CD4-positive, alpha-beta T cell treated with Interferon gamma for 1 hour (primary cell): ENCODE measurements at regions not wholly inside any gene's neighbourhood (a gene's known extent, or its start where the extent isn't known, plus 50 kb on each side); places are given as distances from the start of the nearest gene placed in this dataset.

Experiments
- DNase-seq: peaks from one replicate; pipeline ENCODE4 v3.0.0-alpha.2; 2020

DNA sequence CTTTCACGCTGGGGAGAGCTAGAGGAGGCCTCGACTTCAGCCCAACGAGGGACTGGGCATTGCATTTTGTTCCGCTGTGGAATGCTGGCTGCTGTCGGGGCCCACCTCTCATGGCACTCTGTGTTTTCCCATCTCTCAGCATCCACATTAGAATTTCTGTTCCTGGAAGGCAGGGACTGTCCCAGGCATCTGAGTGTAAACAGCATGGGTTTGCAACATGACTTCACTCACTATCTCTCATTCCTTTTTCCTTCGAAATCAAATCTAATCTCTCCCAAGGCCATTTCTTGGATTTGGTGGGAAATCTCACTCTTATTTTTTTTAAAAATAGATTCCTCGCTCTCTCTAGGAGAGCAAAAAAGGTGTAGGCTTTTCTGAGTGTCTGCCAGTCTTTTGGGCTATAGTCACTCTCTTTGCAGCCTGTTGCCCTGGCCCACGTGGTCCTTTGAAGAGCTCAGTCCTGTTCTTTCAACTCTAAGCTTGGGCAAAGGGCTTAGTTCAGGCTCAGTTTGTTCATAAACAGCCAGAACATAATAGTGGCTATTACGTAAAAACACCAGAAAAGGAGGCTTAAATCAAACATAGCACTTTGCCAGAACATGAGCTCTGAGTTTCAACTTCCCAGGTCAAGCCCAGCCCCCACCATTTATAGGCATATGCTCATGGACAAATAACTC is 284.6 kb upstream of the ZFP64 start:
- no peak for DNase-seq

DNA sequence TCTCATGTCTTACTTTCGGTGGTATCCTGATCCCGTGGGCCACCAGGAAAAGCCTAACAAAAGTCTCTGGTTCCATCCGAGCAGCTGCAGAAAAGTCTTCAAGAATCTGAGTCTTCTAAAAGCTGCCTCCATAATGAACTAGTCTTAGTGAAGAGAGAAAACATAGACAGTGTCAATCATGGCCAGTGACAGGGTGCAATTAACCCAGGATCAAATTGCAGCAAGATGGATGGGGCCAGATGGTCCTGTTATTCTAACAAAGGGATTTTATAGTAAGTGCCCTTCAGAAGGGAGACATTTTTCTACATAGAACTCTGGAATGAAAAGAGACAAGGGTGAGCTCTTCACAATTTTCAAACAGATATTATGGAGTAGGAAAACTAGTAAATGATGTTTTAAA is 281.6 kb upstream of the ZFP64 start:
- DNase-seq, result no peak

DNA sequence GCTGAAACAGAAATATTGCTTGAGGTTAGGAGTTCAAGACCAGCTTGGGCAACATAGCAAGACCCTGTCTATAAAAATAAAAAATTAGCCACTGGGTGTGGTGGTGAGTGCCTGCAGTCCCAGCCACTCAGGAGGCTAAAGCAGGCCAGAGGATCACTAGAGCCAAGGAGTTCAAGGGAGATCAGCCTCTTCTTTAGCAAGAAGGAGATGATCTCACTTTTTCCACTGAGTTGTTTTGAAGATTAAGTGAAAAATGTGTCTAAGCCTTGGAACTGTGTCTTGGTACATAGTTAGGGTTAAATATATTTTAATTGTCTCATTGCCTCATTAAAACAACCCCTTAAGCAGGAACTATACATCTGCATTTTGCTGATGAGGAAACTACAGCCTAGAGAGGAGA is 279.0 kb upstream of the ZFP64 start:
- no peak for DNase-seq

DNA sequence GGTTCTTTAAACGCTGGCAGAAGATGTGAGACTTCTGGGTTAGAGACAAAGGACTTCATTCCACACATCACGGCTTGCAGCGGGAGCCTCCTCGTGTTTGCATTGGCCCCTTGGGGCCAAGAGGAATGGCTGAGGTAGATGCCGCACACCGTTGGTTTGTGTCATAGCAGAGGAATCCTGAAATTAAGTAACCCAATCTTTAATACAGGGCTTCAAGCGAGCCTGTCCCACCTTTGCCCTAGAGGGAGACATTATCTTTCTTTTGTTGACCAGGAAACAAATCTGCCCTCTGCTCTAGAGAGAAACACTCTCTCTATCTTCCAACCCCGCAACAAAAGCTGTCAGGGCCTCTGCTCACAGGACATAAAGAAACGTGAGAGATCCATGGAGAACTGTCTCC is 277.5 kb upstream of the ZFP64 start:
- no peak for DNase-seq

DNA sequence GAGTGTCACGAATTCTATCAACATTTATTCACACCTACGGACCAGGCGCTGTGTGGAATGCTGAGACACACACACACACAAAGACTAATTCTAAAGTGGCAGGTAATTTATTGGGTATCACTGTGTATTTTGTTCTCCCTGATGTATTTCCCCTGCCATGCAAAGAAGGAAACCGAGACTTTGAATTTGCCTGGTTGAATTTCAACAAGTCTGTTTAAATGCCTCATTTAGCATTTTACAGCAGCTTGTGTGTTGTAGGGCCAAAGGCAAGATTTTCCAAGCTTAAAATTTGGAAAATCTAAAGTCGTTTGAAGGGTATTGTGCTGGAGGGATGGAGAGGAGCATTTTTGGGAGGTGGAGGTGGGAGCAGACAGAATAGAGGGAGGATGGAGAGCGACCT is 274.4 kb upstream of the ZFP64 start:
- no peak for DNase-seq

DNA sequence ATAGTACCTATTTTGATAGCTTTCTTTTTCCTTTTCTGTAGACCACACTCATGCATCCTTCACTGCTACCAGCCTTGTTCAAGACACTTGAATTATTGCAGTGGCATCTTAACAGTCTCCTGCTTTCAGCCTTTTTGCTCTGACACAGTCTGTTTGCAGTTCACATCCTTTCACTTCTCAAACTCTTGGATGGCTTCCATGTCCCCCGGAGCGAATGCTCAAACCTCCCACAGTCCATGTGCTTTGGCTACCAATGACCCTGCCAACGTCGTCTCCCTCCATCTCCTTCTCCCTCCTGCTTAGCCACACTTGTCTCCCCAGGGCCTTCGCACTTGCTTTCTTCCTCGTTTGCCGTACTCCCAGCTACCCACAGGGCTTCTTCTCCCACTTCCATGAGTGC is 270.0 kb upstream of the ZFP64 start:
- DNase-seq, result no peak

DNA sequence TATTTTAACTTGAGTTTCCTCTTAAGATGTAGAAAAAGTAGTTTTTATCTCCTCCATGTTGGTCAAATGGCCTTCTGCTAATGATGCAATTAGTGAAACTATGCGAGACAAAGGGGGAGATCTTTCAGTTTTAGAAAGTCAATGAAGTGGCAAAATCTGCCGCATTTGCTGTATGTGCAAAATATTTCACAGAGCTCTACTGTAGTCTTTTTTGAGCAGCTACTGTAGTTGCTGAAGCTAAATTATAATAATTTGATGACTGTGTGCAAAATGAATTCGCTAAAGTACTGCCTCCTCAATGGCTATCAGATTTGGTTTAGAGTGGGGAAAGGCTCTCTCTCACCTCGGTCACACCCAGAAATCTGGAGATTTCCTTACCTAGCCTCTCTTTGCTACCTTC is 267.6 kb upstream of the ZFP64 start:
- DNase-seq, result no peak

DNA sequence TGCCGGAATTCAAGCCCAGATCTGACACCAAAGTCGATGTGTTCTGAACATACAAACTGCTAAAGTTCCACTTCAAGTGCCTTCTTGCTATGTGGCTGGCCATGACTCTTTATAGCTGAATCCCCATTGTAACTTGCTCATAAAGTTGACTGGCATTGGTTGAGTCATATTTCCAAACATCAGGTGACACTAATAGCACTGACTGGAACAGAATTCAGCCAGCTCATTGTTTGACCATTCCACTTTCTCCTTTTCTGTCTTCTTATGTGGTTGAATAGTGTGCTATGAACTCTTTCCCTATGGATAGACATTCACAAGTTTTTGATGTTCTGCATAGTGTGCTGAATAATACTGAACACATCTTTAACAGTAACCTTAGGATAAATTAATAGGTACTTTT is 266.2 kb upstream of the ZFP64 start:
- no peak for DNase-seq

DNA sequence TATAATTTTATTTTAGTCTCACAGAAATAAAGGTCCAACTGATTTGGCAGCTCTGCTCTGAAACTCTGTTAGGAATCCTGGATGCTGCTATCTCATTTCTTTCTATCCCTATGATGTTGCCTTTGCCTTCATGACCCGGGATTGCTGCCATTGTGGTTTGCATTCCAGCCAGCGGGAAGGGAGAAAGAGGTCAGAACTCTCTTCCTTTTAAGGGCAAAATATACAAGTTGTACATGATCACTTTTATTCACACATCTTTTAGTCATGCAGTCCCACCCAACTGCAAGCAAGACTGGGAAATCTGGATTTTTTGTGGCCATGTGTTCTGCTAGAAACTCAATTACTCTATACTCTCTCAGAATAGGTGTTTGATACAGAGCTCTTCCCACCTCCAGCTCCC is 263.1 kb upstream of the ZFP64 start:
- no peak for DNase-seq

DNA sequence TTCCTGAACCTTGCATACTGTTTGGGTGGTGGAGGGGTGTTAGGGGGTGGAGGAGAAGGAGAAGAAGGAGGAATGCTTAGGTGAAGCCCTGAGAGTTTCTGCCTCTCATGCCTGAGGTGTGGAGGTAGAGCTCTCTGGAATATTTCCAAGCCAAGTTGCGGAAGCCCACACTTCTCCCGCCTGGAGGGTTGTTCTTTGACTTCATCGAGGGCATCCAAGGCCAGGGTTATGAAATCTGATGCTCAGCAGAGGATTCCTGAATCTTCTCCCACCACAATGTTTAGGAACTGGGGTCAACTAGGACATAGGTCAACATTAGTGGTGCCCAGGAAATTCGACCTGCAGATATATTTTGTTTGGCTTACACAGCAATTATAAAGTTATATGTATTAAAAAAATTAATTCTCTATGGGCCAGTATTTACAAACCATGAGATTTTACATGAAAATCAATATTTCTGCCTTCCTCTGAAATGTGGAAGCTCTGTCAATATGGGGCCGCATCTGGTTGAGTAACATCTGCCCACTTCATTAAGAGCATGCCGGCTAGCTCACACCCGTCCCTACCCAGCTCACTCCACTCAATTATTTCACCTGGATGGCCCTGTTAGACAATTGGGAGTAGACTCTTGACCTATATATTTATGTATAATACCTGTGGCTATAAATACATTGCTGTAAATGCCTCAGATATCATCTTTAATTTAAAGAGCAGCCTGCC is 257.1 kb upstream of the ZFP64 start:
- no peak for DNase-seq

DNA sequence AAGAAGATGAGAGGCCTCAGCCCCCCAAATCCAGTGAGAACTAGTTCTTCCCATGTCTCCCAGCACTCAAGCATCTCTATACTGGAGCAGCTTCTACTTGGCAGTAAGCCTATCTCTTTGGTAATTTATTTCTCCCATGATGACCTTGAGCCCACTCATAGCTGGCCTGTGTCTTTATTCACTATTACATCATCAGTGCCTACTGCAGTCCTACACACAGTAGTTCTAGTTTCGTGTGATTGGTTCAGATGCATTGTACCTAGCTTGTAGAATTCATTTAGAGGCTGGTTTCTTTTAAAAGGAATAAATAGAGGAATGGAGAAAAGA is 255.6 kb upstream of the ZFP64 start:
- DNase-seq, result no peak

DNA sequence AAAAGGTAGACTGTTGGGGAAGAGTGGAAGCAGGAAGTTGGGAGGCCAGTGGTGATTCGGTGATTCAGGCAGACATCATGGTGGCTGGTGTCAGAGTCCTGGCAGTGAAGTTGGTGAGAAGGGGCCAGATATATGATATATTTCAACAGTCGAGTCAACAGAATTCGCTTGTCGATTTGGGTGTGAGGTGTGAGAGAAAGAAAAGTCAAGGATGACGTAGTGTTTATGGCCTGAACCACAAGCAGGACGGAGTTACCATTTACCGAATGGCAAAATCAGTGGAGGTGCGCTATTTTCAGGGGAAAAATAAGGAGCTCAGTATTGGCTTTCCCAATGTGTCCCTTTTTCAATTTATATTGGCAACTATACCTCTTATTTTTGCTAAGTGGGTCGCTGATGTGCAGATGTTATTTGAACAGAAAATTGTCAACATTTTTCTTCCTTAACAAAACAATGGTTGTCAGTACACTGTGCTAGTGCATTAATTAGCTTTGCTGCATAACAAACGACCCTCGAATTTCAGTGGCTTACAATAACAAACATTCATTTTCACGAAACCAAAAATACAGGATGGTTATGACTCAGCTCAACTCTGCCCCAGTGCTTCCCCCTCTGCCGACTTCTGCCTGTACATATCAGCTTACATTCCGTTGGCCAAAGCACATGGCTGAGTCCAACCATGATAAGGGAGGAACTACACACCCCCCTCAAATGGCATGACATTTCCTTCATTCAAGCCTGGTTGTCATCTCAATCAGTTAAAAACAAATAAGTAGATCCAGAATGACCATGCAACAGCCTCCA is 255.0 kb upstream of the ZFP64 start:
- no peak for DNase-seq

DNA sequence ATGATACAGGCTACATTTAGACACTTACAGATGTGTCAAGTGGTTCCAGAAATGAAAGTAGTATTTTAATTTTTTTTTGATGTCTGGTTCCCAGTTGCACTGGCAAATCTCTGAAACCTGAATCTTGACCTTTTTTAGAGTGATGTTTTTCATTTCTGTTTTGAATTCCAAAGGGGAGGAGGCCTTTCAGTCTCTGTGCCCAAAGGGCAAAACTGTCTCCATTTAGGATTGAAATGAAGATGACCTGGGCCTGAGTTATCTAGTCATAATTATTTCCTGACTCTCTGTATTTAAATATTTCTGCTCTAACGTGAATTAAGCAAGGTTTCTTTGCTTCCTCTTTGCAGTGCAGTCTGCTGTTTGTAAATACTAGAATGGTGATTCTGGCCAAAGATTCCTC is 252.9 kb upstream of the ZFP64 start:
- no peak for DNase-seq

DNA sequence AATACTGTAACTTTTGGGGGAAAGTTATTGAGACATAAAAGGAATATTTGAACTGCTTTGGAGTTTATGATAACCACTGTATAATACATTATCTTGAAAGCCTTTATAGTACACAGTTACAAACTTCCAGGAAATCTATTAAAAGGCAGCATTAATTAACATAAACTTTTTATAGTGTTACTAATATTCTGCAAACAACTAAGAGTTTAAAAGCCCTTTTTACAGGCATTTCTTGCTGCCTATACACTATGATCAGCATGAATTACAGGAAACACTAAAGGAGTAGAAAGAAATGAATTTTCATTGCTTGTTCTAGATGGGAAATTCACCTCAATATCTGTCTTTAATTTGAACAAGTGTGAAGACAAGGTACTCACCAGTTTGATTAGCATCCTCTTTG is 252.3 kb upstream of the ZFP64 start:
- DNase-seq, result no peak

DNA sequence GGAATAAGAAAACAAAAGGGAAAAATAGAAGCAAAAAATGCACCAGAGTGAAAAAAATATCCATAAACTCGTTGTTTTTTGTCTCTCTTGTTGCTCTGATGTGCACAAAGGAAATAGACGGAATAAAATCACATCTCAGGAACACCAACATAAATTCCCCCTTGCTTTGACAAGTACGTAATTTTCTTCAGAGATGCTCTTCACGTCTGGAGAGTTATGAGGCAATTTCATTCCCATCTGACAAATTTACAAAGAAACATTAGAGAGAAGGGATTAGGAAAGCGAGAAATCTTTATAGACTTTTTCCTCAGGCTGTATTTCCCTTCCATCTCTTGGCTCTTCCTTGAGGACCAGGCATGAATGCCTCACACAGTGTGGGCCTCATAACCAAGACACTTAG is 250.1 kb upstream of the ZFP64 start:
- no peak for DNase-seq

DNA sequence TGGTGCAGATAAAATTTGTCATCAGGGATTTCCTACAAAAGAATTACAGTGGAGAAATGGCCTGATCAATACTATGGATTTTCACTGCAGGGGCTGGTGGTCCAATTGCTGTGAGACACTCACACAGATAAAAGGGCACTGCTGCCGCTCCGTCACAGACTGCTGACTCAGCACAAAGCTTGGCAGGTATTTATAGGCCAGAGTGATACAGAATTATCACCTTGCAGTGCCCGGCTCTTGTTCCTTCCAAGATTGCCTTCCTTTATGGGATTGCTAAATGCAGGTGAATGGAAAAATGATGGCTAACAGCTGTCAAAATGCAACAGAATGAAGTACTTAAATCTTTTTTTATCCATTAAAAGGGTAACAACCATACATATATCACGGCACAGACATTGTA is 247.8 kb upstream of the ZFP64 start:
- DNase-seq, result no peak

DNA sequence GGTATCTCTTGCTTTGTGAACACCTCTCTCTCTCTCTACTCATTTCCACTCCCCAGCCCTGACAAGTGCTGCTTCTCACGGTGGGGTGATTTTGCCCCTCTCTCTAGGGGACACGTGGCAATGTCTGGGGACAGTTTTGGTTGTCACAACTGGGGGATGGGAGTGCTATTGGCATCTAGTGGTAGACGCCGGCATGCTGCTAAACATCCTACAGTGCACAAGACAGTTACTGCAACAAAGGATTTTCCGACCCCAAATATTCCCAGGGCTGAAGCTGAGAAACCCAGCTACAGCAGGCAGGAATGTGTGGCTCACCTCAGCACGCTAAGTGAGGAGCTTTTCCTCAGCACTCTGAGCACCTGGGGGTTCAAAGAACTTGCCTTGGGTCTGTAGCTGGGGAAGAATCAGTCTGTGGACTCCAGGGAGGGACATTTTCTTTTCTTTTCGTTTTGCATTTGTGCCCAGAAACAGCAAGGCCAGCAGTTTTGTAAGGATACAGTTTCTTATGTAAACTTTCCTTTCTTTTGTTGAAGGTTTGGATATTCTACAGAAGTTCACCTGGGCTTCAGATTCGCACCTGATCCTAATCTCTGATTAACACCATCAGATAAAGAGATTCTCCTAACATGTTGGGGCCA is 246.9 kb upstream of the ZFP64 start:
- DNase-seq, result no peak

DNA sequence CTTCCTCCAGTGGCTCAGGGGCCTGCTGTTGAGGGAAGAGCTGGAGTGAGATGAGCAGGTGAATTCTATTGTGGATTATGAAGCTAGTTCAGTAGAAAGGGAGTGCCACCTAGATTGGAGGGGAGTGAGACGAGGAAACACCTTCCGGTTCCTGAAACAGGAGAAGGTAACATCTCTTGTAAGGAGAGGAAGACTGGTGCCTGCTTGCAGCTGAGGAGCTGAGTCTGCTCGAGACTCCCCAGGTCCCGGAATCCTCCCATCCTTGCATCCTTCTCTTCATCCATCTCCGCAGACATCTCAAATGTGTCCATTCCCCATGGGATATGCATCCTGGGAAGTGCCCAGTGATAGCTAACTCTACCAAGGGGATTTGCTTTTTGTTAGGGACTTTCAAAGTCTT is 242.9 kb upstream of the ZFP64 start:
- DNase-seq, result no peak

DNA sequence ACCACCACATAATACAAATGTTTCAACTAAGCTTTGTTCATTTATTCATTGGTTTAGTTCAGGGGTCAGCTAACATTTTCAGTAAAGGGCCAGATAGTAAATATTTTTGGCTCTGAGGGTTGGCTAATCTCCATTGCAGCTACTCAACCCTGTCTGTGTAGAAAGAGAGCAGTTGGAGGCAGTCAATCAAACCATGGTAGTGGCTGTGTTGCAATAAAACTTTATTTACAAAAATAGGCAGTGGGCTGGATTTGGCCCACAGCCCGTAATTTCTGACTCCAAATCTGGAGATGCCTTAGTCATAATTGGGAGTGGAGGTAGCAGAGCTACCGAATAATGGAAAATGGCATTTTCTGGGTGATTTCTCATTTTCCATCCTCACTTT is 242.5 kb upstream of the ZFP64 start:
- no peak for DNase-seq

DNA sequence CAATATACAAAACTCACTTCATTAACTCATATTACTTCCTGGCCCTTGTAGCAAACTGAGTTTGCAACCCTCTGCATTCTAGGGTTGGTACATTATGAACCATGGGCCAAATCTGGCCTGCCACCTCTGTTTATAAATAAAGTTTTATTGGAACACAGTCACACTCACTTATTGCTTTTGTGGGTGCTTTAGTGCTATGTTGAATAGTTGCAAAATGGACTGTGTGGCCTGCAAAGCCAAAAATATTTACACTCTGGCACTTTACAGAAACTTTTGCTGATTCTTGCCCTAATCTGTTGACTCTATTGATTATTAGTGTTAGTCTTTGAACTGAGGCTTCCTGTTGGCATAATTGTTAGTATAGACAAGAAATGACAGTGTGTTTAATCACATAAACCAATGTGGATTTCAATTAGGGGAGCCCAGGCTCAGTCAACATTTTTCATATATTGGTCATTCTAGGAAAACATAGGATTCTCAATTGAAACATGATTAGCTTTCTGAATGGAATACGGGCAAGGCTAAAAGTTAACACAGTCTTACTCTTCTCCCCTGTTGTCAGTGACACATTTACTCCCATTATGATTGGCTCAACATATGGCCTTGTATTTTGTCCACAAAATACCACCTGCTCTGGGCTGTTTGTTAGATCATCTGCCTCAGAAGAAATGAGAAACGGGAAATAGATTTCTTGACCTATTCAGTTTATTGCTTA is 241.9 kb upstream of the ZFP64 start:
- no peak for DNase-seq

DNA sequence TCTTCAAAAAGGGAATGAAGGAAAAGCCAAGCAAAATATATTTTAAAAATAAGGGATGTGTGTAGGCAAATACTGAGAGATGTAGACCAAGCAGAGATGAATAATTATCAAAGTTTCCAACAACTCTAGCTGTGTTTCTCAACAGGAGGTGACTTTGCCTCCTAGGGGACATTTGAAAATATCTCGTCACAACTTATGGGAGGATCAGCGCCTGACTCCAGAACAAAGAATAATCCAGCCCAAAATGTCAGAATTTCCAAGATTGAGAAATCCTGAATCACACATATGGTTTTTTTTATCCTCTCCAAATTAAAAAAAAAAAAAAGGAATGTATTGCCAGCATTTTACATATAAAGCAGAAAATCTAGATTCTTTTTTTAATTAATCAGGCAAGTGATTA is 241.2 kb upstream of the ZFP64 start:
- DNase-seq, result no peak

DNA sequence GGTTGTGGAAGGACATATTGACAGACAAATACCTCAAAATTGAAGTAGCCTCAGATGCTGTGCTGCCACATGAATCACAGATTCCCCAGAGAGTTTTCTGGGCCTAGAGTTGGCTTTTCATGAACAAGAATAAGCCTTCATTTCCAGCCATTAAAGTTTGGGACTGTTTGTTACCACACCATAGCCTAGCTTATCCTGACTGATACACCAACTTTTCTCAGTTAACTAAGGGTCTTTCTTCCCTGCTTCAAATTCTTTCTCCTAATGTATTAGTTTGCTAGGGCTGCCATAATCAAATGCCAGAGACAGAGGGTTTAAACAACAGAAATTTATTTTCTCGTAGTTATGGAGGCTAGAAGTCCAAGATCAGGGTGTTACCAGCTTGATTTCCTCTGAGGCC is 237.4 kb upstream of the ZFP64 start:
- DNase-seq, result no peak

DNA sequence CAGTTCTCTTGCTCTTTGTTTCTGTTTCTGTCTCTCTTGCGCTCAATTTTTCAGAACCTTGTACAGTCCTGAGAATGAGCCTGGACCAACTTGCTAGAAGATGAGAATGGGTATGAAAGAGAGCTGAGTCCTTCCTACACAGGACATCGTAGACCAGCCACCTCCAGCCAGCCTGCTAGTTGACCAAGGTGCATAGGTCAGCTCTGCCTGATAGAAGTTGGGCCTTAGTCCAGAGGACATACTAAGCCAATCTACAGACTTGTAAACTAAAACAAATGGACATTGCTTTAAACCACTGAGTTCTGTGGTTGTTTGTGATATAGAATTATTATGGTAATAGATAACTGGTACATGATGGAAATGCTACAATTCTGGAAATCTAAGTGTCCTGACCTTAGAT is 236.4 kb upstream of the ZFP64 start:
- DNase-seq, result no peak
